Heart right ventricle (tissue), 16 donors: ENCODE measurements at regions not wholly inside any gene's neighbourhood (a gene's known extent, or its start where the extent isn't known, plus 50 kb on each side); places are given as distances from the start of the nearest gene placed in this dataset.
"Not testable (repeated sequence)": the region's sequence is repeated elsewhere in the genome, so short reads cannot be mapped to it uniquely, and the experiment has no call there.

Experiments used
- ATAC-seq, 8 donors: fragments of 200-7000 bp; cut with Tn5 transposase; one replicate each; pipeline ENCODE4 v1.9.1; 2020; ENCODE audit warnings: mild to moderate bottlenecking in 8 of 8, moderate library complexity in 8 of 8, moderate number of reproducible peaks in 1 of 8
- DNase-seq, 2 donors: peaks; one replicate each; pipeline ENCODE4 v3.0.0-alpha.2; 2020
- H3K27ac ChIP-seq, 10 donors: fragments of 200-600 bp; sonication (generic) in 2 of 10; one replicate each; pipeline versions ENCODE4 v1.5.0 to v1.8.0; 2020 to 2022; ENCODE audit warnings: mild to moderate bottlenecking in 3 of 10
- H3K27me3 ChIP-seq, 7 donors: fragments of 200-600 bp; one replicate each; pipeline ENCODE4 v1.8.0; 2021 to 2022; ENCODE audit warnings: mild to moderate bottlenecking in 2 of 7
- H3K36me3 ChIP-seq, 9 donors: fragments of 200-600 bp; sonication (generic) in 1 of 9; one replicate each; pipeline versions ENCODE4 v1.5.0 to v1.8.0; 2020 to 2022; ENCODE audit warnings: mild to moderate bottlenecking in 2 of 9
- H3K4me1 ChIP-seq, 9 donors: fragments of 200-600 bp; sonication (generic) in 1 of 9; one replicate each; pipeline versions ENCODE4 v1.5.0 to v1.8.0; 2020 to 2022; ENCODE audit warnings: mild to moderate bottlenecking in 4 of 9
- H3K4me3 ChIP-seq, 10 donors: fragments of 200-600 bp; sonication (generic) in 2 of 10; one replicate each; pipeline versions ENCODE4 v1.5.0 to v1.8.0; 2020 to 2022; ENCODE audit warnings: mild to moderate bottlenecking in 7 of 10, moderate library complexity in 2 of 10
- H3K9me3 ChIP-seq, 11 donors: fragments of 200-600 bp in 10 of 11; sonication (generic) in 2 of 11; one replicate each; pipeline versions ENCODE4 v1.5.0 to v1.8.0; 2013 to 2022; ENCODE audit warnings: mild to moderate bottlenecking in 2 of 11, control low read depth in 1 of 11, moderate library complexity in 1 of 11
- CTCF ChIP-seq, 9 donors: fragments of 200-600 bp; sonication (generic) in 2 of 9; IDR thresholded peaks; one replicate each; pipeline versions ENCODE4 v1.5.0 to v1.8.0; 2021 to 2022; ENCODE audit warnings: antibody characterized with exemption in 9 of 9, mild to moderate bottlenecking in 5 of 9, moderate library complexity in 1 of 9
- WGBS, 2 donors: extraction: QIAGEN DNeasy Blood & Tissue Kit; methylation state at CpG; one replicate each; pipeline ENCODE4 v1.1.7; 2013; ENCODE audit warnings: inconsistent platforms in 1 of 2; 5-methylcytosine and 5-hydroxymethylcytosine counted together
- intact Hi-C, 10 donors: fragments of 100-400 bp; cut with DNase I; formaldehyde crosslinking; loops; one replicate each; pipeline versions ENCODE4 v1.11.1 to v1.14.2; 2022
- donor health status: Arrhythmogenic right ventricular cardiomyopathy.
- donor health status: ischemic (EF 13 %, LVEDD 7.1; RV severe dilation, severe dysfunction).
- donor health status: healthy with polysubstance abuse.
- donor health status: DM: no; HTN: yes; CAD: no.
- donor health status: DM: no; HTN: no; CAD: no.
- donor health status: ischemic (EF 25% LVEDD 6.9; RV normal size, moderate dysfunction).
- donor health status: ischemic (EF 25% LVEDD 5.7; RV mildly dilated, moderate dysfunction).
- donor health status: healthy.
- donor health status: DM: yes; HTN: yes; CAD: no.
- donor health status: Ischemic cardiomyopathy.
- donor health status: ischemic (EF 35%, LVEDD 5.7; RV mildly dilated, moderate dysfunction).
- donor health status: nonischemic (EF 11% LVEDD 7.7; RV severe dilation, severe dysfunction).
- donor health status: DM: yes; HTN: yes; CAD: no.
- donor health status: PGD.
- donor health status: ischemic (EF 29% LVEDD 5.4; RV normal size, mild dysfunction).
- donor health status: nonischemic (EF 23%, LVEDD 6.1; RV moderate dilation, normal function).

DNA sequence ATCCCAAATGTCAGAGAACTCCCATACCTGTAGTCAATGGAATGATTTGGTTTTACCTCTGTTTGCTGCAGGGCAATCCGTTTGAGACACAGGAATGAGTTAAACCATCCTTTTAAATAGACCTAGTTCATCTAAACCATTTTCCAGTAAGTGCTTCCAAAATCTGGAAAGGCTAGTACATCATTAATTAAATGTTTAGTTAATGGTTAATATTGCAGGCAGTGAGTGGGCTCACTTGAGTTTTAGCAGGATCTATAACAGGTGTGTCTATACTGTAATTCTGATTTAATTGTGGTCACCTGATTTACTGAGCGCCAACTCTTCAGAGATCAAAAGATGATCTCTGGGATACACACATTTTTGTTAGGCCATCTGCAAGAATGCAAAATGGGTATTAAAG is 353.9 kb upstream of the ROPN1 start:
- intact Hi-C loops, result loop anchor here in 1 of 10 donors (5.0 kb wide), 1 partner anchor 206 kb away; no protein-coding TSS in a partner anchor
- DNase-seq (no peak), ATAC-seq (no peak)
- no peaks in the 10 kb centered on the region for H3K4me1 ChIP-seq
- no peaks in the 10 kb centered on the region for H3K9me3 ChIP-seq
- peaks cover 0 to 33% (median 0%) of the 10 kb centered on the region in 9 donors for H3K36me3 ChIP-seq
- no peak overlapping the region for H3K27ac ChIP-seq
- WGBS, 2 donors, result 93 to 94% methylated on average over 2 of the region's 2 CpGs
- H3K4me3 ChIP-seq, result no peak overlapping the region
- no peaks in the 10 kb centered on the region for H3K27me3 ChIP-seq
- no peak for TF ChIP-seq CTCF (IDR thresholded peaks at IDR 0.05)

DNA sequence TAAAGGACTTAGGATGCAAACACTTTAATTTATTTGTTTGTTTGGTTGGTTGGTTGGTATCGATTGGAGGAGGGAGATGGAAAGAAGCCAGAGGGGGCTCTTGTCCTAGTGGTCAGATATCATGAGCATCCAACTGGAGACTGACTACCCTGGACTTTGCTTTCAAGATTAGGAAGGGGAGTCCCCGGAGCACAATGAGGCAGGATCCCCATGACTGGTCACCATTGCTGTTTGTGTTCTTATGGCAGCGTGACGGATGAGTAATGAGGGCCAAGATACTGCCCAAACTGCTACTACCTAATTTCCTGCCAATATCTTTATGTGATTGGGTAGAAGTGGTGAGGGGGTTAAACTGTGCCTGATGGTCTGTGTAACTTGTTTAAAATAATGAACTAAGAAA is 354.6 kb upstream of the ROPN1 start:
- Histone ChIP-seq H3K36me3 (peaks cover 0 to 33% (median 0%) of the 10 kb centered on the region in 9 donors), H3K27ac (no peak overlapping the region), H3K4me1 (no peaks in the 10 kb centered on the region), H3K27me3 (no peaks in the 10 kb centered on the region), H3K4me3 (no peak overlapping the region), H3K9me3 (no peaks in the 10 kb centered on the region)
- ATAC-seq (no peak), DNase-seq (no peak)
- no peak for TF ChIP-seq CTCF (IDR thresholded peaks at IDR 0.05)
- intact Hi-C loops, result loop anchor here in 1 of 10 donors (5.0 kb wide), 1 partner anchor 206 kb away; no protein-coding TSS in a partner anchor
- 94 to 95% methylated on average over 4 of the region's 4 CpGs for WGBS, 2 donors

DNA sequence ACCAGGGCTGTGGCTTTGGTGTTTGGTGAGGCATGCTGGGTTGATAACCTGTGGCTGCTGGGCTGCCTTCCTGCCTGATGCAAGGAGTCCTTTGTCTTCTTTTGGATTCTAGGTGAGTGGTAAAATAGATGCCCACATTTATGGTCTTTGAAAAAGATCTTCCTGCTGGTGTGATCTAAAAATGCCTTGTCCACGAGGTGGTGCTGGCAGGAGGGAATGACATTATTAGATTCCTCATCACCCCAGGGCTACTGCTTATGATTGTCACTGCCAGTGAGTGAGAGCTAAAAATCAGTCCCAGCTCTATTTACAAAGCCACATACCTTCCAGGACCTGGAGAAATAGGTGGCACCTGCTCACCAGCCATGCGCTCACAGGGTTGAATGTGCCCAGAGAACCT is 355.5 kb upstream of the ROPN1 start:
- 69 to 71% methylated on average over 2 of the region's 2 CpGs for WGBS, 2 donors

GRCh38 chr3:124348555-124348954 is 356.6 kb upstream of the ROPN1 start:
- H3K36me3 ChIP-seq, result peaks cover 0 to 26% (median 0%) of the 10 kb centered on the region in 9 donors
- not testable (repeated sequence) for H3K4me3 ChIP-seq, H3K27ac ChIP-seq, H3K9me3 ChIP-seq, H3K27me3 ChIP-seq, DNase-seq, H3K4me1 ChIP-seq, ATAC-seq
- 98 to 99% methylated on average over 4 to 5 of the region's 5 CpGs for WGBS, 2 donors
- intact Hi-C loops, result loop anchor here in 1 of 10 donors (5.0 kb wide), 1 partner anchor 204 kb away; no protein-coding TSS in a partner anchor

More for the DNA sequence above, 355.5 kb upstream of the ROPN1 start:
- Histone ChIP-seq H3K4me1 (no peaks in the 10 kb centered on the region), H3K27ac (no peak overlapping the region), H3K4me3 (no peak overlapping the region), H3K36me3 (peaks cover 0 to 31% (median 0%) of the 10 kb centered on the region in 9 donors), H3K27me3 (no peaks in the 10 kb centered on the region), H3K9me3 (no peaks in the 10 kb centered on the region)
- ATAC-seq (peak in 3 of 8 donors; percentile 35 to 56 (median 37)), DNase-seq (no peak)
- intact Hi-C loops, result loop anchor here in 1 of 10 donors (5.0 kb wide), 1 partner anchor 205 kb away; no protein-coding TSS in a partner anchor
- peak in 2 of 9 donors; percentile 11 to 28 for TF ChIP-seq CTCF (IDR thresholded peaks at IDR 0.05)

DNA sequence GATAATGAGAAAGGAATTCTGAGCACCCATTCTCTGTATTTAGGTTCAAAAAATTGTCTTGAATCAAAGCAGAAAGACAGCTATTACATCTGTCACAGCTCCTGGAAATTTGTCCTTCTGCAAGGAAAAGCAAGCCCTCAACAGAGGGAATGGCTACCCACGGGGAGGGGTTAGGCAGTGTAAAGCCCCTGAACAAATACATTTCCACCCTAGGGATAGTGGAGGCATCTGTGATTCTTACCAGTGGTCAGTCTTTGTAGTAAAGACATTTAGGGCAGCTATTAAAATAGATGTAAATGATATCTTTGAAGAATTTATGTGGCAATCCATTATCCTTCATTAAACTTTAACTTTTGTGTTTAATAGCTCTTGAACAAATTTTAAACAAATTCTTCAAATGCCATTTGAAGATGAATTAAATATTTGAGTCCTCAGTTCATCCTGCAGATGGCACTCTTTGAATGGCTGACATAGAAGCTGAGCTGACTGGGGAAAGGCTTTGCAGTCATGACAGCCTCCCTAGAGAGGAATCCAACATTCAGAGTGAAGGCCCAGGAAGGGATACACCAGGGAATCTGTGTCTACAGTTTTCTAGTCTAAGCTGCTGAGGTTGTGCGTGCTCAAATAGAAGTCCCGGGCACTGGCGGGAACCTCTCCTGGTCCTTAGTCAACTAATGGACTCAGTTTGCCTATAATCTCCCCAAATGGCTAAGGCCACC is 359.7 kb upstream of the ROPN1 start:
- Histone ChIP-seq H3K4me3 (no peak overlapping the region), H3K9me3 (no peaks in the 10 kb centered on the region), H3K4me1 (no peaks in the 10 kb centered on the region), H3K27me3 (no peaks in the 10 kb centered on the region), H3K36me3 (peaks cover 0 to 26% (median 0%) of the 10 kb centered on the region in 9 donors), H3K27ac (no peak overlapping the region)
- peak in 1 of 2 donors; percentile 52 for DNase-seq
- intact Hi-C loops, result loop anchor here in 9 of 10 donors (1.0 to 10.0 kb wide), 9 partner anchors 115 to 333 kb away; no protein-coding TSS in a partner anchor
- TF ChIP-seq CTCF (IDR thresholded peaks at IDR 0.05), result peak; percentile 39 to 74 (median 60)
- 56 to 57% methylated on average over 4 of the region's 4 CpGs for WGBS, 2 donors
- ATAC-seq, result peak in 7 of 8 donors; percentile 63 to 88 (median 80)
